ENCODE measurements at regions not wholly inside any gene's neighbourhood (a gene's known extent, or its start where the extent isn't known, plus 50 kb on each side); places are given as distances from the start of the nearest gene placed in this dataset.

GRCh38 chr9:14560194-14560593 is 133.0 kb downstream of the ZDHHC21 start:
- no peak for DNase-seq

GRCh38 chr9:14554886-14555285 is 138.3 kb downstream of the ZDHHC21 start:
- DNase-seq: no peak

GRCh38 chr9:14547245-14548060 is 145.8 kb downstream of the ZDHHC21 start:
- peak; percentile 20 for DNase-seq

DNA sequence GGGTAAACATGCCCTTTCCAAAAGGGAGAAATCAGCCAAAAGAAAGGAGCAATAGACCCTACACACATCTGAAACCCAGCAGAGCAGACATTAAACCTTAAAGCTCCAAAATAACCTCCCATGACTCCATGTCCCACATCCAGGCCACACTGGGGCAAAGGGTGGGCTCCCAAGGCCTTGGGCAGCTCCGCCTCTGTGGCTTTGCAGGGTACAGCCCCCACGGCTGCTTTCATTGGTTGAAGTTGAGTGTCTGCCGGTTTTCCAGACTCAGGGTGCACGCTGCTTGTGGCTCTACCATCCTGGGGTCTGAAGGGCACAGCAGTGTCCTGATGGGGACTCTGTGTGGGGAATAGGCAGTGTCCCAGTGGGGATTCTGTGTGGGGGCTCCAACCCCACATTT is 146.5 kb downstream of the ZDHHC21 start:
- DNase-seq: no peak

- DNase-seq: peak; percentile 94
These were observed 151.2 kb downstream of the ZDHHC21 start for GRCh38 chr9:14542071-14542470.

DNA sequence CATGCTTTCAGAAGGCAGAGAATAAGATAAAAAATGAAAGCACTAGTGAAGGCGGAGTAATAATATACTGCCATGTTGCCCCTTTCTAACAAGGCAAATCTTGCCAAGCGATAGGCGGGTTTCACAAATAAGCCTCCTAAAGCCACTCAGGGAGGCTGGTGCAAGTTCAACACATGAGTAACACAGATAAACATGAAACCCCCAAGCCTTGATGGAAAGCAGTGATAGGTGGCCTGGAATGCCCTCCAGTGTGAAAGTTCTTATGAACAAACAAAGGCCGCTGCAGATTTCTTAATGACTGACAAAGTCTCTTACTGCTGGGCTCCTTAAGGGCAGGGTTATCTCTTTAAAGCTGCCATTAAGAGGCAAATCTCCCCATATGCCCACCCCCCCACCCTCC is 154.7 kb downstream of the ZDHHC21 start:
- no peak for DNase-seq

- peak; percentile 27 for DNase-seq
These were observed 157.9 kb downstream of the ZDHHC21 start for GRCh38 chr9:14535161-14535955.

- peak; percentile 46 for DNase-seq
These were observed 159.2 kb downstream of the ZDHHC21 start for GRCh38 chr9:14533867-14534640.

DNA sequence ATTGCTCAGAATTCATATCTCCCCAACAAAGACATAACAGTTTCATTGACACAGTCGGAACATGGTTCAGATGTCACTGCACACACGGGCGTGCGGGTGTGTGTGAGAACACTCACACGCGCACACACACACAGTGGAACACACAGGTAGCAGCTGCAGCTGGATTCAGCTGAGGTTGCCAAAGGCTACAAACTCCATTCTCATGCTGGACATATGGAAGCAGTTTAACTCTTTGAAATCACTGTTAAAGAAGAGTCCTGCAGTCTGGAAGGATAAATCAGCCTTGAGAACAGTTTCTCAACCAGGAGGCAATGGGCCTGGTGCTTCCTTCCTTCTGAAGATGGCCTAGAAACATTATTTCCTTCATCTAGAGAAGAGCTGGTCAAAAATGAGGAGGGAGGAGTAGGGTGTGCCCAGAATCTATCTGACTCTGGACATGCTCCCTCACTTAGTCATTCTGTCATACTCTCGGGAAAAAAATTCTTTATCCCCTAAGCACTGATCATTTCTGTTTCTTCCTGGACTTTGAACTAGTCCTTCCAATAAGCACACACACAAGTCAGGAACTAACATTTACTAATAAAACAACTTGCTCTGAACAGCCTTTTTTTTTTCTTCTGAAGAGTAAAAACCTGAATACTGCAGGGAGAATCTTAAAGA is 160.6 kb downstream of the ZDHHC21 start:
- peak; percentile 49 for DNase-seq

GRCh38 chr9:14531341-14532269 is 161.6 kb downstream of the ZDHHC21 start:
- DNase-seq: peak; percentile 40

DNA sequence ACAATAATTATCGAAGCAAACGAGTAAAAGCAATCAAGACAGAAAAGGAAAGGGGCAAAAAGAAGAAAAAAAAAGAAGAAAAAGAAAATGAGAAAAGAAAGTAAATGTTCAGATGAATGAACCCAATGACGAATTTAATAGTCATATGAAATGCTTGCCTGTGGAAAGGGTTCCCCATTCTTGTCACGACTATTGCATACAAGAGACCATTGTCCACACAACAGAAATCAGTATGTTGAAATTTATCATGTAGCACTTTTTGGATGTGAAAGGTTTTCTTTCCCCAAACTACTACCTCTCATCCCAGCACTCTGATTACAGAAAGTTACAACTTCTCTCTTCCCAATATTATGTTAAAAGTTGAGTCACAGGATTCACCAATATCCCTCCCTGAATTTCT is 162.4 kb downstream of the ZDHHC21 start:
- DNase-seq: no peak

GRCh38 chr9:14530366-14530765 is 162.9 kb downstream of the ZDHHC21 start:
- DNase-seq: peak; percentile 57

GRCh38 chr9:14529629-14530028 is 163.6 kb downstream of the ZDHHC21 start:
- no peak for DNase-seq

DNA sequence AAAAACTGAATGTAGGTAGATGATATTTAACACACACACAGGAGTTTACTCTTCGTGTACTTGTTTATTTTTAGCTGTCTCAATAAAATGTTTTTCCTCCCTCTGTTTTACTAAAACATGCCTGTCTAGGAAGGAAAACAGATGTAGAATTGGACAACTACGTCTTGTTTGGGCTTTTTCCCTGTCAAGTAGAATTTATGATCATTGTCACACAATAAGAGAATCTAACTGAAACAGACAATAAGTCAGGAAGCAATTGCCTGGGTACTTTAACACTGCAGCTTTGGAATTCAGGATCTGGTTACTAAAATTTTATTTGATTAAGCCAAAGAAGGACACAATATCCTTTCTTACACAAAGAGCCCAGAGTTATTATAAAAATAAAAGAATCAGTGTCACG is 164.2 kb downstream of the ZDHHC21 start:
- DNase-seq: peak; percentile 15

DNA sequence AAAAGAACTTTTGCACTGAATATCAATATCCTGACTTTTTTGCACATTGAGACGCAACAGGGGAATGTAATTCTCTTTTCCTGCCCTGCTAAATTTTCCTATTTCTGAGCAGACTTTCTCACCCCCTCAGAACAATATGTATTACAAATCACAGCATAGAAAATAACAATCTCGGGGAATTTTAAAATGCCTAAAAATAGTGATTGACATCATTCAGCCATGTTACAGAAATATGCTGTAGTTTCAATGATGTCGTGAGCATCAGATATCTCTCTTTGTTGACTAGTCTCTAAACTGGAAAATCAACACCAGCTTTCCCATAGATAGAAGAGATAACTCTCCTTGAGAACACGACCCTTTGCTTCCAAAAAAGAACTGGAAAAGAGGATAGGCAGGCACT is 166.7 kb downstream of the ZDHHC21 start:
- peak; percentile 10 for DNase-seq

DNA sequence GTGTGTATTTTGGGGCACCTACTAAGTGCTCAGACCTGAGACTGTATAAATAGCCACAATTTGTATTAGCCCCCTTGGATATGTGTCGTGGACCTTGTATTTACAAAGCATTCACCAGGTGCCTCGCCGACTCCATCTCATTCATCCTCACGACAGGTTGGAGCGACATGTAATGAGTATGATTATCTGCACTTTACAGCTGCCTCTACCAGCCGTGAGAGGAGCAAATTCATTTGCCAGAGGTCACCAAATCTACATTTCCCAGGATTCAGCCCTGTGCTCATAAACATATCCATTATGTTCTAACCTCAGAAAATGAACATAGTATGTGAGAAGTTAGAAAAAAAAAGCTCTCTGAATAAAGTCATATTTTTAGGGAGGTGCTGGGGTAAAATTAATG is 167.4 kb downstream of the ZDHHC21 start:
- peak; percentile 69 for DNase-seq

GRCh38 chr9:14524873-14525515 is 168.2 kb downstream of the ZDHHC21 start:
- peak; percentile 31 for DNase-seq

DNA sequence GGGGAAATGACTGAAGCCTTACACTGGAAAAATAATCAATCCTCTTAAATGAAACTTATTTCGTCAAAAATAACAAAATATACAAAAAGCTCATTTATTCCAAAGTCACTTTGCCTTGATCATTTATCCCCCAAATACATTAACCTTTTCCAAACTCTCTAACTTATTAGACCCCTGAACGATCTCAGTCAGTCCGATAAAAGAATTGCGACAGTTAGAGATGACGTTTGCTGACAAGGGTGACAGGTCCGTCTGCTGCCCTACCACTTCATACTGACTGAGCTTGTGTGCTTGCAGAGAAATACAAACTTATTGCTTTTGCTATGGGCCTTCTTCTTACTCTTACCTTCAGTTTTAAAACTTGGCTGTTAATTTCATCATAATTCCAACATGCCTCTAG is 169.7 kb downstream of the ZDHHC21 start:
- DNase-seq: no peak

- DNase-seq: no peak
These were observed 170.4 kb downstream of the ZDHHC21 start for GRCh38 chr9:14522627-14523379.

DNA sequence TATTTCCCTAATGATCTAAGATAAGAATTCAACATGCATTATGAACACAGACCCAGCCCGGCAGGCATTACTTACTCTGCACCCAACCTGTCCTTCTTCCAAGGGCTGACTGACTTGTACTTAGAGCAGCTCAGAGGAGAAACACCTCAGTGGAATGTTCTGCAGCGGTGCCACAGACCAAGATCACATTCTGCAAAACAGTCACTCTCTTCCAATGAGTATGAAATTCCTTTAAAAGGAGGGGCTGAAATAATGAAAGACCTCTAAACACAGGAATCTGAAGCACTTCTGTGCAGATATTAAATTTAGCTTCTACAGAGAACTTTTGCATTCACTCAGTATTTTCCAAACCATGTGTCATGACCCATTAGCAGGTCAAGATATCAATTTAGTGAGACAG is 172.9 kb downstream of the ZDHHC21 start:
- DNase-seq: no peak
